HG02973 (cell line): ENCODE measurements at regions not wholly inside any gene's neighbourhood (a gene's known extent, or its start where the extent isn't known, plus 50 kb on each side); places are given as distances from the start of the nearest gene placed in this dataset.
"Not testable (repeated sequence)": the region's sequence is repeated elsewhere in the genome, so short reads cannot be mapped to it uniquely, and the experiment has no call there.

Experiments used
- ATAC-seq: cut with Tn5 transposase; IDR thresholded peaks from one replicate; pipeline ENCODE4 v1.9.1; 2021; ENCODE audit warnings: moderate library complexity; ENCODE audit not compliant: unreplicated experiment

GRCh38 chrX:138014577-138014976, 448.6 kb downstream of the ZIC3 start:
- ATAC-seq = no peak

- no peak for ATAC-seq
Observed at GRCh38 chrX:138018145-138018799, 452.3 kb downstream of the ZIC3 start.

GRCh38 chrX:138020941-138021340, 455.0 kb downstream of the ZIC3 start:
- no peak for ATAC-seq

GRCh38 chrX:138026211-138026610, 460.3 kb downstream of the ZIC3 start:
- ATAC-seq = no peak

- ATAC-seq = no peak
Observed at GRCh38 chrX:138031715-138032114, 465.8 kb downstream of the ZIC3 start.

- no peak for ATAC-seq
Observed at GRCh38 chrX:138034136-138034535, 468.2 kb downstream of the ZIC3 start.

GRCh38 chrX:138037548-138037947, 471.6 kb downstream of the ZIC3 start:
- ATAC-seq = no peak

GRCh38 chrX:138057883-138058282, 492.0 kb downstream of the ZIC3 start:
- no peak for ATAC-seq

GRCh38 chrX:138058931-138059330, 493.0 kb downstream of the ZIC3 start:
- no peak for ATAC-seq

- ATAC-seq = no peak
Observed at GRCh38 chrX:138067415-138067814, 501.5 kb downstream of the ZIC3 start.

- ATAC-seq = no peak
Observed at GRCh38 chrX:138073626-138074025, 507.7 kb downstream of the ZIC3 start.

- no peak for ATAC-seq
Observed at GRCh38 chrX:138082251-138082650, 516.3 kb downstream of the ZIC3 start.

GRCh38 chrX:138082896-138083295, 517.0 kb downstream of the ZIC3 start:
- no peak for ATAC-seq

- not testable (repeated sequence) for ATAC-seq
Observed at GRCh38 chrX:138110910-138111309, 545.0 kb downstream of the ZIC3 start.

GRCh38 chrX:138127314-138127713, 561.4 kb downstream of the ZIC3 start:
- ATAC-seq = no peak

GRCh38 chrX:138128027-138128671, 562.2 kb downstream of the ZIC3 start:
- peak; percentile 72 for ATAC-seq

- no peak for ATAC-seq
Observed at GRCh38 chrX:138150709-138151108, 560.8 kb downstream of the FGF13 start.

- no peak for ATAC-seq
Observed at GRCh38 chrX:138157850-138158249, 553.7 kb downstream of the FGF13 start.

GRCh38 chrX:138191998-138192397, 519.5 kb downstream of the FGF13 start:
- no peak for ATAC-seq

GRCh38 chrX:138229718-138230117, 481.8 kb downstream of the FGF13 start:
- no peak for ATAC-seq

- no peak for ATAC-seq
Observed at GRCh38 chrX:138240266-138240665, 471.3 kb downstream of the FGF13 start.

GRCh38 chrX:138254001-138254400, 457.5 kb downstream of the FGF13 start:
- no peak for ATAC-seq

- ATAC-seq = no peak
Observed at GRCh38 chrX:138255373-138255772, 456.1 kb downstream of the FGF13 start.
